Body of pancreas (tissue), 4 donors: ENCODE measurements at regions not wholly inside any gene's neighbourhood (a gene's known extent, or its start where the extent isn't known, plus 50 kb on each side); places are given as distances from the start of the nearest gene placed in this dataset.

Experiments
- ATAC-seq: fragments of 150-250 bp; one replicate; pipeline ENCODE4 v1.9.1; 2016
- DNase-seq, 4 donors: peaks; one replicate each; pipeline ENCODE4 v3.0.0-alpha.2; 2019
- H3K27ac ChIP-seq, 4 donors: fragments of 200-600 bp; sonication (generic); 1 replicate in 3 of 4; 2 replicates in 1 of 4; pipeline versions ENCODE4 v1.5.1 to v1.6.1; 2016 to 2019; ENCODE audit warnings: mild to moderate bottlenecking in 1 of 4, mixed read lengths in 1 of 4, moderate library complexity in 1 of 4
- H3K27me3 ChIP-seq, 2 donors: fragments of 200-600 bp; sonication (generic); one replicate each; pipeline ENCODE4 v1.6.0; 2016; ENCODE audit warnings: mild to moderate bottlenecking in 1 of 2
- H3K36me3 ChIP-seq, 2 donors: fragments of 200-600 bp; sonication (generic); replicated peaks in 1 of 2; 2 replicates each; pipeline ENCODE4 v1.5.1; 2016; ENCODE audit warnings: low read depth in 2 of 2; ENCODE audit not compliant: insufficient read depth in 1 of 2
- H3K4me1 ChIP-seq: fragments of 200-600 bp; sonication (generic); one replicate; pipeline ENCODE4 v1.6.0; 2016
- H3K4me3 ChIP-seq, 2 donors: fragments of 200-600 bp; sonication (generic); 1 replicate in 1 of 2; 2 replicates in 1 of 2; pipeline ENCODE4 v1.5.1; 2016 to 2019
- H3K9me3 ChIP-seq, 3 donors: fragments of 200-600 bp; sonication (generic); 1 replicate in 2 of 3; 2 replicates in 1 of 3; pipeline ENCODE4 v1.5.1; 2016
- POLR2A ChIP-seq, 3 donors: fragments of 450-650 bp; IDR thresholded peaks; one replicate each; pipeline ENCODE4 v1.6.1; 2016; ENCODE audit warnings: antibody characterized with exemption in 3 of 3, mild to moderate bottlenecking in 2 of 3
- WGBS, 2 donors: methylation state at CpG; one replicate each; pipeline ENCODE4 v1.1.5; 2017; 5-methylcytosine and 5-hydroxymethylcytosine counted together
- intact Hi-C: fragments of 100-400 bp; cut with DNase I; formaldehyde crosslinking; loops from one replicate; pipeline ENCODE4 v1.15.1; 2023
- TF ChIP-seq, protein P1 (sequence below), 7 experiments: fragments of 450-650 bp in 4 of 7; fragments of 200-600 bp in 3 of 7; sonication (generic) in 3 of 7; IDR thresholded peaks; one replicate each; pipeline ENCODE4 v1.5.1; 2016 to 2019; ENCODE audit warnings: antibody characterized with exemption in 7 of 7

DNA sequence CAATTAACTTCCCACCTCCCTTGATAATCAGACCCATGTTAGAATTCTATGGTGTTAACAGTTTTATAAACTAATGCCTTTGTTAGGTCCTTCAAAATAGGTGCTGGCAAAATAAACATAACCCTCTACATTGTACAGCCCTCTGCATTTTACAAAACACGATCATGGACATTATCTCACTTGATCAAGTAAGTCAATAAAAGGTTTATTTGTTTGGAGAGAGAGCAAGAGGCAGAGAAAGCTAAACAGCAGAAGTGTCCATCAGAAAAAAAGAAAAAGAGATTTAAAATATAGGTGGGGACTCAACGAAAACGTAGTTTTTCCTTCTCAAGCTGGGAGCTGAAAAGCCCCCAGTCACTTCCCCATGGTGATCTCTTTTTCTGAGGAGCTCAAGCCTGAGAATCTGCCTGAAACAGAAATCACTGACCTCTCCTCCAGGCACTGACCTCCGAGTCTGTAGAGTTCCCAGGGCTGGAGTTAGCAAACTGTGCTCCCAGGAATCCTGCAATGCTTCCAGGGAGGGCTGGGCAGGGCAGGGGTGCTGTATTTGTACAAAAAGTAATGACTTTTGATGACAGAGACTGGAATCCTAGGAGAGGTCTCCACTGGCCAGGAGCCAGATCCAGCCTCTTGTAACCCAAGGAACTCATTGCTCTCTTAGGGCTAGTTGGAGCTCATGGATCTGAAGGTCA lies 137.8 kb upstream of the KLHL29 start:
- Histone ChIP-seq H3K9me3 (no peaks in the 10 kb centered on the region), H3K27ac (no peak overlapping the region), H3K36me3 (no peaks in the 10 kb centered on the region), H3K27me3 (no peaks in the 10 kb centered on the region), H3K4me3 (no peak overlapping the region), H3K4me1 (no peaks in the 10 kb centered on the region)
- WGBS, 2 donors = 14 to 28% methylated on average over 4 of the region's 4 CpGs
- intact Hi-C loops = no loop called here
- TF ChIP-seq, protein P1, sequence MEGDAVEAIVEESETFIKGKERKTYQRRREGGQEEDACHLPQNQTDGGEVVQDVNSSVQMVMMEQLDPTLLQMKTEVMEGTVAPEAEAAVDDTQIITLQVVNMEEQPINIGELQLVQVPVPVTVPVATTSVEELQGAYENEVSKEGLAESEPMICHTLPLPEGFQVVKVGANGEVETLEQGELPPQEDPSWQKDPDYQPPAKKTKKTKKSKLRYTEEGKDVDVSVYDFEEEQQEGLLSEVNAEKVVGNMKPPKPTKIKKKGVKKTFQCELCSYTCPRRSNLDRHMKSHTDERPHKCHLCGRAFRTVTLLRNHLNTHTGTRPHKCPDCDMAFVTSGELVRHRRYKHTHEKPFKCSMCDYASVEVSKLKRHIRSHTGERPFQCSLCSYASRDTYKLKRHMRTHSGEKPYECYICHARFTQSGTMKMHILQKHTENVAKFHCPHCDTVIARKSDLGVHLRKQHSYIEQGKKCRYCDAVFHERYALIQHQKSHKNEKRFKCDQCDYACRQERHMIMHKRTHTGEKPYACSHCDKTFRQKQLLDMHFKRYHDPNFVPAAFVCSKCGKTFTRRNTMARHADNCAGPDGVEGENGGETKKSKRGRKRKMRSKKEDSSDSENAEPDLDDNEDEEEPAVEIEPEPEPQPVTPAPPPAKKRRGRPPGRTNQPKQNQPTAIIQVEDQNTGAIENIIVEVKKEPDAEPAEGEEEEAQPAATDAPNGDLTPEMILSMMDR (IDR thresholded peaks at IDR 0.05) = no peak
- DNase-seq = no peak
- no peak for ATAC-seq

DNA sequence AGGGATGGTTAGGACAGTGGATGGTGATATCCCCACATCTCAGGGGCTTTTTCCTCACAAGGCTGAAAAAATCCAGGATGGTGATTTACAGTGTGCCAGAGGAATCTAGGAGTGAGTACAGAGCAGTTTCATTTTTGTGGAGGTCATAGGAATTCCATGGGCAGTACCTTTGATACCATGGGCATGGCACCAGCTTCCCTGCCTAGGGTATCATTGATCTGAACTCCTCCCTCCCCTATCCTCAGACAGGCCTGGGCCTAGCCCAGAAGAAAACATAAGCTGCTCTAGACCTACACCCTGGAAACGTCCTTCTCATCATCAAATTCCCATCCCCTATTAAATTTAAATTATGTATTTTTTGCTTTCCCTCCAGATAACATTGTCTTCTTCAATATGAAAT lies 136.3 kb upstream of the KLHL29 start:
- no peak overlapping the region for H3K4me3 ChIP-seq
- 36 to 50% methylated on average over 1 of the region's 1 CpG for WGBS, 2 donors
- H3K4me1 ChIP-seq = no peaks in the 10 kb centered on the region
- intact Hi-C loops = no loop called here
- no peak for TF ChIP-seq POLR2A (IDR thresholded peaks at IDR 0.05)
- TF ChIP-seq, protein P1 (IDR thresholded peaks at IDR 0.05) = no peak
- H3K27ac ChIP-seq = no peak overlapping the region
- H3K9me3 ChIP-seq = no peaks in the 10 kb centered on the region
- DNase-seq (no peak), ATAC-seq (no peak)
- H3K36me3 ChIP-seq = no peaks in the 10 kb centered on the region
- H3K27me3 ChIP-seq = no peaks in the 10 kb centered on the region

DNA sequence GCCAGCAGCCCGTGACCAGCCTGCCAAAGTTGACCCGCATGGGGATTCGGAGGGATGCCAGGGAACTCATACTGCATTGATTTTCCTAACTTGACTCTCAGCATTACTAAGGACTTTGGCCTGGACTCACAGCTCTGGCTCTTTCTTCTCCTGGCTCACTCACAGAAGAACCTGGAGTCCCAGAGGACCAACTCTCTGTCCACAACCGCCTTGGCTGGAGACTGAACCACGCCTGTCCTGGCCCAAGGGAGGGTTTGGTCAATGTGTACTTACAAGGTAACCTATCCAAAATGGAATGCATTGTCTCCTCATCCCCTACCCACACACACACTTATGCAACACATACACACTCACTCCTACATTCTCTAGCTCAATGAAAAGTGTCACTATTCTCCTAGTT lies 135.6 kb upstream of the KLHL29 start:
- ATAC-seq = peak; percentile 40
- Histone ChIP-seq H3K9me3 (no peaks in the 10 kb centered on the region), H3K27ac (no peak overlapping the region), H3K27me3 (no peaks in the 10 kb centered on the region), H3K4me3 (no peak overlapping the region), H3K36me3 (no peaks in the 10 kb centered on the region), H3K4me1 (no peaks in the 10 kb centered on the region)
- intact Hi-C loops = no loop called here
- DNase-seq = peak in 3 of 4 donors; percentile 13 to 19 (median 18)
- 70 to 78% methylated on average over 5 of the region's 5 CpGs for WGBS, 2 donors
- no peak for TF ChIP-seq POLR2A (IDR thresholded peaks at IDR 0.05)
- TF ChIP-seq, protein P1 (IDR thresholded peaks at IDR 0.05) = no peak

GRCh38 chr2:23250371-23250770 lies 134.6 kb upstream of the KLHL29 start:
- Histone ChIP-seq H3K36me3 (no peaks in the 10 kb centered on the region), H3K27ac (no peak overlapping the region), H3K4me1 (no peaks in the 10 kb centered on the region), H3K4me3 (no peak overlapping the region), H3K27me3 (no peaks in the 10 kb centered on the region), H3K9me3 (no peaks in the 10 kb centered on the region)
- TF ChIP-seq POLR2A (IDR thresholded peaks at IDR 0.05) = no peak
- TF ChIP-seq, protein P1 (IDR thresholded peaks at IDR 0.05) = no peak
- ATAC-seq = no peak
- intact Hi-C loops = no loop called here
- WGBS, 2 donors = 39 to 64% methylated on average over 2 of the region's 2 CpGs
- no peak for DNase-seq

DNA sequence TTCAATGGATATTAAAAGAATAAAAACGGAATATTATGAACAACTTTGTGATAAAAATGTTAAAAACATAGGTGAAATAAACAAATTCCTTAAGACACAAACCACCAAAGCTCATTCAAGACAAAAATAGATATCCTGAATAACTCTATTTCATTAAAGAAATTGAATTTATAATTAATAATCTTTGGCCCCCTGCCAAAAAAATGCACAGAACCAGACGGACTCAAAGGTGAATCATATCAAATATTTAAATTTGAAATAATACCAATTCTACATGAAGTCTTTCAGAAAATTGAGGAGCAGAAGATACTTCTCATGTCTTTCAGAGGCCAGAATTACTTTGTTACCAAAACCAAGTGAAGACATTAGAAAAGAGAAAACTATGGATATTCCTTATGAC lies 128.3 kb upstream of the KLHL29 start:
- no peak for ATAC-seq

More for the DNA sequence above, 128.3 kb upstream of the KLHL29 start:
- TF ChIP-seq, protein P1 (IDR thresholded peaks at IDR 0.05) = no peak
- TF ChIP-seq POLR2A (IDR thresholded peaks at IDR 0.05) = no peak
- DNase-seq = no peak
- Histone ChIP-seq H3K27me3 (no peaks in the 10 kb centered on the region), H3K4me3 (no peak overlapping the region), H3K4me1 (no peaks in the 10 kb centered on the region), H3K27ac (no peak overlapping the region), H3K36me3 (no peaks in the 10 kb centered on the region), H3K9me3 (no peaks in the 10 kb centered on the region)
- intact Hi-C loops = no loop called here
- 43 to 47% methylated on average over 2 of the region's 2 CpGs for WGBS, 2 donors
